Fibroblast of peridontal ligament (primary cell): ENCODE measurements at regions not wholly inside any gene's neighbourhood (a gene's known extent, or its start where the extent isn't known, plus 50 kb on each side); places are given as distances from the start of the nearest gene placed in this dataset.

Experiments used
- DNase-seq: peaks from one replicate; pipeline ENCODE4 v3.0.0-alpha.2; 2010; ENCODE audit errors: extremely low read depth

GRCh38 chr21:23455676-23456075 lies 2151.6 kb downstream of the MRPL39 start:
- DNase-seq: no peak

GRCh38 chr21:23452384-23453083 lies 2154.7 kb downstream of the MRPL39 start:
- DNase-seq: no peak

GRCh38 chr21:23445307-23445706 lies 2162.0 kb downstream of the MRPL39 start:
- no peak for DNase-seq

- DNase-seq: no peak
Observed at GRCh38 chr21:23438081-23438480, 2169.2 kb downstream of the MRPL39 start.

- no peak for DNase-seq
Observed at GRCh38 chr21:23402929-23403520, 2204.3 kb downstream of the MRPL39 start.

- DNase-seq: no peak
Observed at GRCh38 chr21:23401278-23401677, 2206.0 kb downstream of the MRPL39 start.

- no peak for DNase-seq
Observed at GRCh38 chr21:23398726-23399125, 2208.6 kb downstream of the MRPL39 start.

- no peak for DNase-seq
Observed at GRCh38 chr21:23394458-23394857, 2212.8 kb downstream of the MRPL39 start.

GRCh38 chr21:23384679-23385078 lies 2222.6 kb downstream of the MRPL39 start:
- no peak for DNase-seq

- DNase-seq: no peak
Observed at GRCh38 chr21:23374155-23374554, 2233.1 kb downstream of the MRPL39 start.

GRCh38 chr21:23356905-23357304 lies 2250.4 kb downstream of the MRPL39 start:
- DNase-seq: no peak

GRCh38 chr21:23316190-23316589 lies 2291.1 kb downstream of the MRPL39 start:
- no peak for DNase-seq

GRCh38 chr21:23308741-23309140 lies 2298.5 kb downstream of the MRPL39 start:
- DNase-seq: no peak

- DNase-seq: no peak
Observed at GRCh38 chr21:23307065-23307464, 2300.2 kb downstream of the MRPL39 start.

GRCh38 chr21:23292292-23292691 lies 2294.1 kb downstream of the NCAM2 start:
- DNase-seq: no peak

- no peak for DNase-seq
Observed at GRCh38 chr21:23281917-23282316, 2283.7 kb downstream of the NCAM2 start.

GRCh38 chr21:23249760-23250159 lies 2251.6 kb downstream of the NCAM2 start:
- DNase-seq: no peak

GRCh38 chr21:23247334-23247733 lies 2249.1 kb downstream of the NCAM2 start:
- DNase-seq: no peak

- DNase-seq: no peak
Observed at GRCh38 chr21:23245255-23245654, 2247.0 kb downstream of the NCAM2 start.

- DNase-seq: no peak
Observed at GRCh38 chr21:23223882-23224281, 2225.7 kb downstream of the NCAM2 start.

- DNase-seq: no peak
Observed at GRCh38 chr21:23218667-23219066, 2220.5 kb downstream of the NCAM2 start.

GRCh38 chr21:23217597-23217996 lies 2219.4 kb downstream of the NCAM2 start:
- DNase-seq: no peak

GRCh38 chr21:23215261-23215660 lies 2217.1 kb downstream of the NCAM2 start:
- no peak for DNase-seq
